HCT116 (cell line): ENCODE measurements at regions not wholly inside any gene's neighbourhood (a gene's known extent, or its start where the extent isn't known, plus 50 kb on each side); places are given as distances from the start of the nearest gene placed in this dataset.

Experiments used
- ATAC-seq: fragments of 200-7000 bp; cut with Tn5 transposase; 2 replicates; pipeline ENCODE4 v1.9.1; 2020; ENCODE audit warnings: mild to moderate bottlenecking, moderate library complexity
- BruUV-seq: library from RNA; stranded (reverse); fragments of 400-500 nt; replicated peaks from 2 replicates; lab custom pipeline; 2021; lab: Mats Ljungman, UMichigan
- CTCF ChIA-PET: fragments of 300-600 bp; sonication (Branson Sonifier 250); formaldehyde crosslinking; loops from one replicate; lab custom pipeline; 2021; ENCODE audit warnings: antibody characterized with exemption; lab: Charles Lee
- POLR2A ChIA-PET: fragments of 300-600, 350-600 bp; sonication (Branson Sonifier 250); formaldehyde crosslinking; loops from one replicate; lab custom pipeline; 2021; ENCODE audit warnings: antibody characterized with exemption; lab: Charles Lee
- RAD21 ChIA-PET, 2 experiments: fragments of 300-600 bp; sonication (Branson Sonifier 250); formaldehyde crosslinking; loops; one replicate each; lab custom pipeline; 2023; ENCODE audit warnings: low total read pairs in 2 of 2; ENCODE audit not compliant: uncharacterized antibody in 2 of 2, unreplicated experiment in 2 of 2, low non-redundant PET in 1 of 2; lab: Charles Lee
- DNase-seq: peaks from one replicate; pipeline ENCODE4 v3.0.0-alpha.2; 2010; ENCODE audit warnings: low read depth, low spot score
- H2AFZ ChIP-seq: fragments of 200-600 bp; shearing (Covaris generic), sonication (generic); 2 replicates; pipeline ENCODE4 v1.6.1; 2017; ENCODE audit warnings: low read depth, mixed run types, mixed read lengths, antibody characterized with exemption, low read length; ENCODE audit not compliant: poor library complexity, severe bottlenecking
- H3K27ac ChIP-seq: 2 replicates; pipeline ENCODE4 v1.5.1; 2012; ENCODE audit warnings: low read depth, low read length
- H3K27me3 ChIP-seq: fragments of 200-600 bp; sonication (generic); 2 replicates; pipeline ENCODE4 v1.6.1; 2016; ENCODE audit warnings: mixed run types, low read length, mixed read lengths; ENCODE audit not compliant: insufficient read depth
- H3K36me3 ChIP-seq, 2 experiments: fragments of 200-500 bp in 1 of 2; fragments of 200-600 bp in 1 of 2; sonication (Bioruptor generic) in 1 of 2; sonication (generic) in 1 of 2; 2 replicates each; pipeline versions ENCODE4 v1.5.1 to v1.6.1; 2014 to 2016; ENCODE audit warnings: low read length in 2 of 2, inconsistent platforms in 1 of 2, mixed read lengths in 1 of 2, mixed run types in 1 of 2; ENCODE audit not compliant: insufficient read depth in 2 of 2, control insufficient read depth in 1 of 2
- H3K4me1 ChIP-seq, 2 experiments: fragments of 200-600 bp in 1 of 2; sonication (generic) in 1 of 2; 2 replicates each; pipeline versions ENCODE4 v1.5.1 to v1.6.1; 2012 to 2017; ENCODE audit warnings: low read length in 2 of 2, inconsistent platforms in 1 of 2, mild to moderate bottlenecking in 1 of 2, mixed read lengths in 1 of 2, mixed run types in 1 of 2, moderate library complexity in 1 of 2; ENCODE audit not compliant: insufficient read depth in 2 of 2, control insufficient read depth in 1 of 2
- H3K4me2 ChIP-seq: fragments of 200-600 bp; sonication (generic); 2 replicates; pipeline ENCODE4 v1.6.1; 2017; ENCODE audit warnings: mixed run types, low read length, mixed read lengths
- H3K4me3 ChIP-seq, 2 experiments: fragments of 200-600 bp in 1 of 2; sonication (generic) in 1 of 2; replicated peaks in 1 of 2; 2 replicates each; pipeline ENCODE4 v1.5.1; 2011 to 2016; ENCODE audit warnings: low read length in 2 of 2, control low read depth in 1 of 2, low read depth in 1 of 2, mild to moderate bottlenecking in 1 of 2, mixed read lengths in 1 of 2, mixed run types in 1 of 2
- H3K79me2 ChIP-seq: fragments of 200-600 bp; sonication (generic); 2 replicates; pipeline ENCODE4 v1.6.1; 2017; ENCODE audit warnings: mild to moderate bottlenecking, mixed run types, low read length, moderate library complexity, mixed read lengths; ENCODE audit not compliant: insufficient read depth
- H3K9ac ChIP-seq: fragments of 200-600 bp; sonication (generic); 2 replicates; pipeline ENCODE4 v1.6.1; 2016; ENCODE audit warnings: low read length, mixed read lengths
- H3K9me2 ChIP-seq: fragments of 200-600 bp; sonication (generic), shearing (Covaris generic); 2 replicates; pipeline ENCODE4 v1.6.1; 2017; ENCODE audit warnings: mixed run types, mild to moderate bottlenecking, moderate library complexity; ENCODE audit not compliant: insufficient read depth
- H3K9me3 ChIP-seq, 2 experiments: fragments of 200-500 bp in 1 of 2; fragments of 200-600 bp in 1 of 2; sonication (Bioruptor generic) in 1 of 2; sonication (generic) in 1 of 2; 2 replicates each; pipeline ENCODE4 v1.6.1; 2014 to 2017; ENCODE audit warnings: low read length in 2 of 2, mixed read lengths in 2 of 2, inconsistent platforms in 1 of 2, low read depth in 1 of 2, mild to moderate bottlenecking in 1 of 2, mixed run types in 1 of 2, moderate library complexity in 1 of 2; ENCODE audit not compliant: control insufficient read depth in 1 of 2, insufficient read depth in 1 of 2
- H4K20me1 ChIP-seq: fragments of 200-600 bp; sonication (generic), shearing (Covaris generic); 2 replicates; pipeline ENCODE4 v1.6.1; 2017; ENCODE audit warnings: mixed run types, mild to moderate bottlenecking, moderate library complexity; ENCODE audit not compliant: insufficient read depth
- CBX3 ChIP-seq: IDR thresholded peaks from 2 replicates; pipeline ENCODE4 v1.6.1; 2012; ENCODE audit warnings: low read depth
- CEBPB ChIP-seq: IDR thresholded peaks from 2 replicates; pipeline ENCODE4 v1.6.1; 2012; ENCODE audit warnings: low read depth
- CTCF ChIP-seq, 3 experiments: fragments of 200-600 bp in 1 of 3; sonication (generic) in 1 of 3; IDR thresholded peaks in 2 of 3; conservative IDR thresholded peaks in 1 of 3; 2 replicates each; pipeline ENCODE4 v1.5.1; 2012 to 2017; ENCODE audit warnings: low read depth in 2 of 3, low read length in 2 of 3, antibody characterized with exemption in 1 of 3, borderline replicate concordance in 1 of 3, control low read depth in 1 of 3, mild to moderate bottlenecking in 1 of 3, mixed read lengths in 1 of 3, mixed run types in 1 of 3, moderate library complexity in 1 of 3; ENCODE audit not compliant: insufficient read depth in 1 of 3
- EGR1 ChIP-seq: IDR thresholded peaks from 2 replicates; pipeline ENCODE4 v1.6.1; 2012; ENCODE audit warnings: low read depth
- ELF1 ChIP-seq: IDR thresholded peaks from 2 replicates; pipeline ENCODE4 v1.6.1; 2012; ENCODE audit warnings: low read depth, borderline replicate concordance
- EZH2 ChIP-seq: fragments of 200-600 bp; sonication (generic); IDR thresholded peaks from 2 replicates; pipeline ENCODE4 v1.6.1; 2017; ENCODE audit warnings: antibody characterized with exemption, mixed run types
- EZH2phosphoT487 ChIP-seq: fragments of 200-600 bp; IDR thresholded peaks from 2 replicates; pipeline ENCODE4 v1.6.1; 2018; ENCODE audit warnings: antibody characterized with exemption, borderline replicate concordance
- POLR2A ChIP-seq: IDR thresholded peaks from 2 replicates; pipeline ENCODE4 v1.7.0; 2011; ENCODE audit warnings: borderline replicate concordance; ENCODE audit not compliant: insufficient read depth, insufficient read length; ENCODE audit errors: extremely low read depth
- POLR2AphosphoS5 ChIP-seq: IDR thresholded peaks from 2 replicates; pipeline ENCODE4 v1.6.1; 2011; ENCODE audit warnings: mild to moderate bottlenecking, low read depth, low read length, moderate library complexity
- RAD21 ChIP-seq: IDR thresholded peaks from 2 replicates; pipeline ENCODE4 v1.6.1; 2012; ENCODE audit warnings: low read depth, mild to moderate bottlenecking
- REST ChIP-seq: IDR thresholded peaks from 2 replicates; pipeline ENCODE4 v1.6.1; 2012; ENCODE audit warnings: low read depth
- SP1 ChIP-seq: IDR thresholded peaks from 2 replicates; pipeline ENCODE4 v1.6.1; 2012; ENCODE audit warnings: low read depth
- SRF ChIP-seq: IDR thresholded peaks from 2 replicates; pipeline ENCODE4 v1.6.1; 2012; ENCODE audit warnings: low read depth
- TCF7L2 ChIP-seq: IDR thresholded peaks from 2 replicates; pipeline ENCODE4 v1.7.0; 2011; ENCODE audit warnings: borderline replicate concordance, inconsistent platforms; ENCODE audit not compliant: insufficient read depth, insufficient read length; ENCODE audit errors: extremely low read depth
- YY1 ChIP-seq: IDR thresholded peaks from 2 replicates; pipeline ENCODE4 v1.6.1; 2011; ENCODE audit warnings: low read length, low read depth, moderate library complexity, mild to moderate bottlenecking; ENCODE audit not compliant: insufficient replicate concordance; ENCODE audit errors: extremely low read depth
- ZBTB33 ChIP-seq: IDR thresholded peaks from 2 replicates; pipeline ENCODE4 v1.6.1; 2011; ENCODE audit warnings: mild to moderate bottlenecking, low read length, moderate library complexity; ENCODE audit not compliant: insufficient replicate concordance; ENCODE audit errors: extremely low read depth
- ZFX ChIP-seq: fragments of 450-650 bp; IDR thresholded peaks from 2 replicates; pipeline ENCODE4 v1.6.1; 2017
- ZNF274 ChIP-seq: fragments of 200-500 bp; sonication (Bioruptor generic); IDR thresholded peaks from 2 replicates; pipeline ENCODE4 v1.6.1; 2014; ENCODE audit warnings: mild to moderate bottlenecking, low read depth, low read length, inconsistent platforms
- intact Hi-C: fragments of 100-400 bp; cut with micrococcal nuclease; formaldehyde crosslinking; loops from 2 replicates; pipeline ENCODE4 v1.10.0; 2022
- TF ChIP-seq, protein P1 (sequence below): IDR thresholded peaks from 2 replicates; pipeline ENCODE4 v1.6.1; 2012

GRCh38 chr17:70492368-70492767 is 323.0 kb downstream of the KCNJ2 start:
- Histone ChIP-seq H3K4me2 (no peak overlapping the region), H3K4me1 (no peaks in the 10 kb centered on the region), H4K20me1 (no peaks in the 10 kb centered on the region), H3K27ac (no peak overlapping the region), H2AFZ (no peak overlapping the region), H3K9me2 (no peaks in the 10 kb centered on the region), H3K4me3 (no peak overlapping the region), H3K79me2 (no peaks in the 10 kb centered on the region), H3K36me3 (no peaks in the 10 kb centered on the region), H3K27me3 (no peaks in the 10 kb centered on the region), H3K9ac (no peak overlapping the region), H3K9me3 (no peaks in the 10 kb centered on the region)
- RAD21 ChIA-PET, result no interaction called here
- CTCF ChIA-PET, result no interaction called here
- POLR2A ChIA-PET, result no interaction called here
- ATAC-seq (no peak), DNase-seq (no peak)
- intact Hi-C loops, result no loop called here
- BruUV-seq, result no TSS peak
- TF ChIP-seq CEBPB (no peak), EZH2 (no peak), TCF7L2 (no peak), POLR2A (no peak), EGR1 (no peak), CBX3 (no peak), ZFX (no peak), REST (no peak), EZH2phosphoT487 (no peak), ZNF274 (no peak), ZBTB33 (no peak), CTCF (IDR thresholded peaks at IDR 0.05 in 2 of 3, conservative IDR thresholded peaks at IDR 0.05 in 1 of 3; ENCODE audit: borderline replicate concordance in 1 of 3, insufficient read depth in 1 of 3, low read depth in 2 of 3, low read length in 2 of 3) (no peak), SRF (no peak), POLR2AphosphoS5 (no peak), ELF1 (no peak), RAD21 (no peak), YY1 (no peak), SP1 (no peak)
- TF ChIP-seq, protein P1, sequence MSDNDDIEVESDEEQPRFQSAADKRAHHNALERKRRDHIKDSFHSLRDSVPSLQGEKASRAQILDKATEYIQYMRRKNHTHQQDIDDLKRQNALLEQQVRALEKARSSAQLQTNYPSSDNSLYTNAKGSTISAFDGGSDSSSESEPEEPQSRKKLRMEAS, result no peak
